K562 (cell line): ENCODE measurements at regions not wholly inside any gene's neighbourhood (a gene's known extent, or its start where the extent isn't known, plus 50 kb on each side); places are given as distances from the start of the nearest gene placed in this dataset.

Source experiments
- CBFA2T2 ChIP-seq: fragments of 450-650 bp; conservative IDR thresholded peaks from 2 replicates; pipeline ENCODE4 v1.6.1; 2017; ENCODE audit warnings: mild to moderate bottlenecking
- CREM ChIP-seq: IDR thresholded peaks from 2 replicates; pipeline ENCODE4 v1.6.1; 2014; ENCODE audit warnings: antibody characterized with exemption, low read depth
- DIDO1 ChIP-seq: fragments of 450-650 bp; IDR thresholded peaks from 2 replicates; pipeline ENCODE4 v1.6.1; 2016; ENCODE audit warnings: low read depth, missing biosample characterization, missing genetic modification characterization
- GTF2A2 ChIP-seq: IDR thresholded peaks from 2 replicates; pipeline ENCODE4 v1.6.1; 2016; ENCODE audit warnings: mild to moderate bottlenecking, missing genetic modification characterization, missing compliant biosample characterization
- JUND ChIP-seq, 2 experiments: IDR thresholded peaks; 2 replicates in 1 of 2; 3 replicates in 1 of 2; pipeline ENCODE4 v1.6.1; 2011; ENCODE audit warnings: borderline replicate concordance in 2 of 2, low read depth in 2 of 2, low read length in 2 of 2, improper control_type of control experiment in 1 of 2, missing biosample characterization in 1 of 2, missing genetic modification characterization in 1 of 2, missing genetic modification reagents in 1 of 2
- KDM1A ChIP-seq, 2 experiments: fragments of 450-650 bp; IDR thresholded peaks; 2 replicates each; pipeline ENCODE4 v1.6.1; 2016; ENCODE audit warnings: mild to moderate bottlenecking in 2 of 2
- MTA1 ChIP-seq: fragments of 450-650 bp; IDR thresholded peaks from 2 replicates; pipeline ENCODE4 v1.6.1; 2017; ENCODE audit warnings: borderline replicate concordance
- RAD51 ChIP-seq: fragments of 450-650 bp; IDR thresholded peaks from 2 replicates; pipeline ENCODE4 v1.7.1; 2016; ENCODE audit warnings: low read depth, mild to moderate bottlenecking, borderline replicate concordance
- RBM34 ChIP-seq: fragments of 200-400 bp; formaldehyde crosslinking; IDR thresholded peaks from 2 replicates; pipeline ENCODE4 v1.6.1; 2018; ENCODE audit warnings: low read length, borderline replicate concordance; ENCODE audit not compliant: insufficient read depth
- SP2 ChIP-seq: IDR thresholded peaks from 2 replicates; pipeline ENCODE4 v1.6.1; 2011; ENCODE audit warnings: mild to moderate bottlenecking, low read depth, low read length, moderate library complexity; ENCODE audit not compliant: poor library complexity, severe bottlenecking; ENCODE audit errors: extremely low read depth
- TAF9B ChIP-seq: fragments of 450-650 bp; IDR thresholded peaks from 2 replicates; pipeline ENCODE4 v1.6.1; 2018; ENCODE audit warnings: mild to moderate bottlenecking; ENCODE audit not compliant: partially characterized antibody
- ZNF324 ChIP-seq: fragments of 250-450 bp; sonication (Bioruptor Pico); IDR thresholded peaks from 2 replicates; pipeline ENCODE4 v1.4.0; 2020; ENCODE audit warnings: mild to moderate bottlenecking
- ZNF668 ChIP-seq: fragments of 250-450 bp; sonication (Bioruptor Pico); IDR thresholded peaks from 2 replicates; pipeline ENCODE4 v1.8.0; 2022; ENCODE audit warnings: mild to moderate bottlenecking, inconsistent platforms
- TF ChIP-seq, protein P1 (sequence below): fragments of 450-650 bp; IDR thresholded peaks from 2 replicates; pipeline ENCODE4 v1.6.1; 2016; ENCODE audit warnings: mild to moderate bottlenecking, moderate library complexity
- TF ChIP-seq, protein P2 (sequence below): fragments of 250-450 bp; sonication (Bioruptor Pico); IDR thresholded peaks from 2 replicates; pipeline ENCODE4 v1.8.0; 2022; ENCODE audit warnings: moderate library complexity, mild to moderate bottlenecking, inconsistent platforms
- TF ChIP-seq, protein P3 (sequence below): fragments of 450-650 bp; IDR thresholded peaks from 2 replicates; pipeline ENCODE4 v1.6.1; 2016; ENCODE audit warnings: low read depth, mild to moderate bottlenecking, moderate library complexity

DNA sequence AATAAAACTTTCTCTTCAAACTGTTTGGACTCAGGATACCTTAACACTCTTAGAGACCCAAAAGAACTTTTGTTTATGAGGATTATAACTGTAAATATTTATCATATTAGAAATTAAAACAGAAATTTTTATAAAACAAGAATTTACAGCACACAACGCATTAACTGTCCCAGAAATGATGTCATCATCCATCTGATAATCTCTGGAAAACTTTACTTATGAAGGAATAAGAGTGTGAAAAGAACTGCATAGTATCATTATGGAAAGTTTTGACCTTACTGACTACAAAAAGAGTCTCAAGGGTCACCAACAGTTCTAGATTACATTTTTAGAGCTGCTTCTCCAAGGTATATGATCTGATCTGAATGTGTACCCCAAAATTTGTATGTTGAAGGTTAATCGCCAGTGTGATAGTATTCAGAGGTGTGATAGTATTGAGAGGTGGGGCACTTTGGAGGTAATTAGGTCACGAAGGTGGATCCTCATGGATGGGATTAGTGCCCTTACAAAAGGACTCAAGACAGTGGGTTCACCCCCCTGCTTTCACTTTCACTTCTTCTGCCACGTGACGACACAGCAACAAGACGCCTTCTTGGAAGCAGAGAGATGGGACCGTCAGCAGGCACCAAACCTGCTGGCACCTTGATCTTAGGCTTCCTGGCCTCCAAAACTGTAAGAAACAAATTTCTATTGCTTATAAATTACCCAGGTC, 95.7 kb upstream of the NR5A2 start (continued):
- TF ChIP-seq, protein P1, sequence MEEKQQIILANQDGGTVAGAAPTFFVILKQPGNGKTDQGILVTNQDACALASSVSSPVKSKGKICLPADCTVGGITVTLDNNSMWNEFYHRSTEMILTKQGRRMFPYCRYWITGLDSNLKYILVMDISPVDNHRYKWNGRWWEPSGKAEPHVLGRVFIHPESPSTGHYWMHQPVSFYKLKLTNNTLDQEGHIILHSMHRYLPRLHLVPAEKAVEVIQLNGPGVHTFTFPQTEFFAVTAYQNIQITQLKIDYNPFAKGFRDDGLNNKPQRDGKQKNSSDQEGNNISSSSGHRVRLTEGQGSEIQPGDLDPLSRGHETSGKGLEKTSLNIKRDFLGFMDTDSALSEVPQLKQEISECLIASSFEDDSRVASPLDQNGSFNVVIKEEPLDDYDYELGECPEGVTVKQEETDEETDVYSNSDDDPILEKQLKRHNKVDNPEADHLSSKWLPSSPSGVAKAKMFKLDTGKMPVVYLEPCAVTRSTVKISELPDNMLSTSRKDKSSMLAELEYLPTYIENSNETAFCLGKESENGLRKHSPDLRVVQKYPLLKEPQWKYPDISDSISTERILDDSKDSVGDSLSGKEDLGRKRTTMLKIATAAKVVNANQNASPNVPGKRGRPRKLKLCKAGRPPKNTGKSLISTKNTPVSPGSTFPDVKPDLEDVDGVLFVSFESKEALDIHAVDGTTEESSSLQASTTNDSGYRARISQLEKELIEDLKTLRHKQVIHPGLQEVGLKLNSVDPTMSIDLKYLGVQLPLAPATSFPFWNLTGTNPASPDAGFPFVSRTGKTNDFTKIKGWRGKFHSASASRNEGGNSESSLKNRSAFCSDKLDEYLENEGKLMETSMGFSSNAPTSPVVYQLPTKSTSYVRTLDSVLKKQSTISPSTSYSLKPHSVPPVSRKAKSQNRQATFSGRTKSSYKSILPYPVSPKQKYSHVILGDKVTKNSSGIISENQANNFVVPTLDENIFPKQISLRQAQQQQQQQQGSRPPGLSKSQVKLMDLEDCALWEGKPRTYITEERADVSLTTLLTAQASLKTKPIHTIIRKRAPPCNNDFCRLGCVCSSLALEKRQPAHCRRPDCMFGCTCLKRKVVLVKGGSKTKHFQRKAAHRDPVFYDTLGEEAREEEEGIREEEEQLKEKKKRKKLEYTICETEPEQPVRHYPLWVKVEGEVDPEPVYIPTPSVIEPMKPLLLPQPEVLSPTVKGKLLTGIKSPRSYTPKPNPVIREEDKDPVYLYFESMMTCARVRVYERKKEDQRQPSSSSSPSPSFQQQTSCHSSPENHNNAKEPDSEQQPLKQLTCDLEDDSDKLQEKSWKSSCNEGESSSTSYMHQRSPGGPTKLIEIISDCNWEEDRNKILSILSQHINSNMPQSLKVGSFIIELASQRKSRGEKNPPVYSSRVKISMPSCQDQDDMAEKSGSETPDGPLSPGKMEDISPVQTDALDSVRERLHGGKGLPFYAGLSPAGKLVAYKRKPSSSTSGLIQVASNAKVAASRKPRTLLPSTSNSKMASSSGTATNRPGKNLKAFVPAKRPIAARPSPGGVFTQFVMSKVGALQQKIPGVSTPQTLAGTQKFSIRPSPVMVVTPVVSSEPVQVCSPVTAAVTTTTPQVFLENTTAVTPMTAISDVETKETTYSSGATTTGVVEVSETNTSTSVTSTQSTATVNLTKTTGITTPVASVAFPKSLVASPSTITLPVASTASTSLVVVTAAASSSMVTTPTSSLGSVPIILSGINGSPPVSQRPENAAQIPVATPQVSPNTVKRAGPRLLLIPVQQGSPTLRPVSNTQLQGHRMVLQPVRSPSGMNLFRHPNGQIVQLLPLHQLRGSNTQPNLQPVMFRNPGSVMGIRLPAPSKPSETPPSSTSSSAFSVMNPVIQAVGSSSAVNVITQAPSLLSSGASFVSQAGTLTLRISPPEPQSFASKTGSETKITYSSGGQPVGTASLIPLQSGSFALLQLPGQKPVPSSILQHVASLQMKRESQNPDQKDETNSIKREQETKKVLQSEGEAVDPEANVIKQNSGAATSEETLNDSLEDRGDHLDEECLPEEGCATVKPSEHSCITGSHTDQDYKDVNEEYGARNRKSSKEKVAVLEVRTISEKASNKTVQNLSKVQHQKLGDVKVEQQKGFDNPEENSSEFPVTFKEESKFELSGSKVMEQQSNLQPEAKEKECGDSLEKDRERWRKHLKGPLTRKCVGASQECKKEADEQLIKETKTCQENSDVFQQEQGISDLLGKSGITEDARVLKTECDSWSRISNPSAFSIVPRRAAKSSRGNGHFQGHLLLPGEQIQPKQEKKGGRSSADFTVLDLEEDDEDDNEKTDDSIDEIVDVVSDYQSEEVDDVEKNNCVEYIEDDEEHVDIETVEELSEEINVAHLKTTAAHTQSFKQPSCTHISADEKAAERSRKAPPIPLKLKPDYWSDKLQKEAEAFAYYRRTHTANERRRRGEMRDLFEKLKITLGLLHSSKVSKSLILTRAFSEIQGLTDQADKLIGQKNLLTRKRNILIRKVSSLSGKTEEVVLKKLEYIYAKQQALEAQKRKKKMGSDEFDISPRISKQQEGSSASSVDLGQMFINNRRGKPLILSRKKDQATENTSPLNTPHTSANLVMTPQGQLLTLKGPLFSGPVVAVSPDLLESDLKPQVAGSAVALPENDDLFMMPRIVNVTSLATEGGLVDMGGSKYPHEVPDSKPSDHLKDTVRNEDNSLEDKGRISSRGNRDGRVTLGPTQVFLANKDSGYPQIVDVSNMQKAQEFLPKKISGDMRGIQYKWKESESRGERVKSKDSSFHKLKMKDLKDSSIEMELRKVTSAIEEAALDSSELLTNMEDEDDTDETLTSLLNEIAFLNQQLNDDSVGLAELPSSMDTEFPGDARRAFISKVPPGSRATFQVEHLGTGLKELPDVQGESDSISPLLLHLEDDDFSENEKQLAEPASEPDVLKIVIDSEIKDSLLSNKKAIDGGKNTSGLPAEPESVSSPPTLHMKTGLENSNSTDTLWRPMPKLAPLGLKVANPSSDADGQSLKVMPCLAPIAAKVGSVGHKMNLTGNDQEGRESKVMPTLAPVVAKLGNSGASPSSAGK = peak; percentile 46
- TF ChIP-seq RBM34 (no peak), KDM1A (IDR thresholded peaks at IDR 0.05) (no peak), GTF2A2 (tag) (no peak), ZNF668 (CRISPR knock-in tag) (0 out of 2 replicates have a peak, but pooled peaks have one; percentile 8), RAD51 (peak; percentile 86), CREM (peak; percentile 64), DIDO1 (tag) (peak; percentile 80), ZNF324 (CRISPR knock-in tag) (no peak), CBFA2T2 (0 out of 2 replicates have a peak, but pooled peaks have one; percentile 7), JUND (IDR thresholded peaks at IDR 0.05; ENCODE audit: borderline replicate concordance, low read depth, low read length) (peak; percentile 14; the same call in 1 of the 2 replicates), JUND (tag; IDR thresholded peaks at IDR 0.05; ENCODE audit: borderline replicate concordance, low read depth, low read length) (peak; percentile 76), SP2 (no peak), TAF9B (peak; percentile 55), MTA1 (no peak)
- TF ChIP-seq, protein P2, sequence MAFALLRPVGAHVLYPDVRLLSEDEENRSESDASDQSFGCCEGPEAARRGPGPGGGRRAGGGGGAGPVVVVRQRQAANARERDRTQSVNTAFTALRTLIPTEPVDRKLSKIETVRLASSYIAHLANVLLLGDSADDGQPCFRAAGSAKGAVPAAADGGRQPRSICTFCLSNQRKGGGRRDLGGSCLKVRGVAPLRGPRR (CRISPR knock-in tag) = no peak
- TF ChIP-seq, protein P3, sequence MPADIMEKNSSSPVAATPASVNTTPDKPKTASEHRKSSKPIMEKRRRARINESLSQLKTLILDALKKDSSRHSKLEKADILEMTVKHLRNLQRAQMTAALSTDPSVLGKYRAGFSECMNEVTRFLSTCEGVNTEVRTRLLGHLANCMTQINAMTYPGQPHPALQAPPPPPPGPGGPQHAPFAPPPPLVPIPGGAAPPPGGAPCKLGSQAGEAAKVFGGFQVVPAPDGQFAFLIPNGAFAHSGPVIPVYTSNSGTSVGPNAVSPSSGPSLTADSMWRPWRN = no peak
